ENCODE measurements at regions not wholly inside any gene's neighbourhood (a gene's known extent, or its start where the extent isn't known, plus 50 kb on each side); places are given as distances from the start of the nearest gene placed in this dataset.

DNA sequence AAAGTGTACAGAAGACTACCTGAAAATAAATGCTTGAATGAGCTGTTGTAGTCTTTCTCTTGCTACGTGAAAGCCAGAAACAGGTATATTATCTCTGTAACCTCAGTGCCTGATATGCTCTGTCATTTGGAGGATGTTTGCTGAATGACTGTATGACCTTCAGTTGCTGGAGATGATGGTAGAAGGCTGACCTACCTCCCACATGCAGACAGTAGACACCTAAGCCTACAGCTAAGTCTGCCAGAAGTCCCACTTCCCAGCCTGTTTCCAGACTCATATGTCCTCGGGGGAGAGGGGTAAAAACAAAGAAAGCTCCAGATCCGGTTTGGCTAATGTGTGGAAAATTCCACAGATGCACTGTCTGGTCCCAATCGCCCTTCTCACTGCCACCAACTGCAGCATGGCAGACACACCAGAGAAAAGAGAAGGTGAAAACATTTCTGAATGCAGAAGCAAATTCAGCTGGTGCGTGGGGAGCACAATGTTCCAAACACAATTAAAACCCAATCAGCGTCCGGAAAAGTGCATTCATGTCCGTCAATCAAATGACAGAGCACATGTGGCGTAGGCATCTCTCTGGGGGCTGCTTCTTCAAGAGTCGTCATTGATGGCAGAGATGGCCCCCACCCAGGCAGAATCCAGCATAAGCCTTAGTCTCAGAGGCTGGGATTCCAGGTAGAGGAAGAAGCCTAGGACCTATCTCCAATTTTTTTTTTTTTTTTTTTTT, 76.3 kb upstream of the TBX3 start:
- DNase-seq (ENCODE audit: low spot score), result no peak
- no peak for TF ChIP-seq CTCF (IDR thresholded peaks at IDR 0.05; ENCODE audit: extremely low read depth, missing control alignments)

- no peak for TF ChIP-seq CTCF (IDR thresholded peaks at IDR 0.05; ENCODE audit: extremely low read depth, missing control alignments)
- no peak for DNase-seq (ENCODE audit: low spot score)
Observed at GRCh38 chr12:114759635-114760034, 75.7 kb upstream of the TBX3 start.

DNA sequence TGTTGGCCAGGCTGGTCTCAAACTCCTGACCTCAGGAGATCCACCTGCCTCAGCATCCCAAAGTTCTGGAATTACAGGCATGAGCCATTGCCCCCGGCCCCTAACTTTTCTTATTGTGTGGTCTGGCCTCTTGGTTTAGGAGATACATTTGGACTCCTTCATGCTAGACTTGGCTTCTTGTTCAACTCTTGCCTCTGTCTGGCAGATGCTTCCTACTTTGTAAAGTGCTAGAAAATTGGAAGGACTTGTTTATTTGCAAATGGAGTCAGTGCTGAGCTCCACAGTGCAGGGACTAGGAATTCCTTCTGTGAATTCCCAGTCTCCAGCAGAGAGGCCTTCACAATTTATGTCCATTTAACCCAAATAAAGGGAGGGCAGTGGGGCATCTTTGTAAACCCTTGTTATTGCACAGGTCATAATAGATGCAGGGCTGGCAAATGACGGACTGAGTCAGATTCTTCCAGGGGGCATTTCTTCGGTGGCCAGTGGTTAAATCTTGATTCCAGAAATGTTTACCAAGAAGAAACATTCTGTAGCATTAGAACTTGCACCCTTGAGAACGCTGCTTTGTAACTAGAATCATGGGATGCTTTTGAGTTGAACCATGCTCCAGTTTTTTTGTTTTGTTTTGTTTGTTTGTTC, 73.8 kb upstream of the TBX3 start:
- DNase-seq (ENCODE audit: low spot score), result no peak
- TF ChIP-seq CTCF (IDR thresholded peaks at IDR 0.05; ENCODE audit: extremely low read depth, missing control alignments), result no peak

DNA sequence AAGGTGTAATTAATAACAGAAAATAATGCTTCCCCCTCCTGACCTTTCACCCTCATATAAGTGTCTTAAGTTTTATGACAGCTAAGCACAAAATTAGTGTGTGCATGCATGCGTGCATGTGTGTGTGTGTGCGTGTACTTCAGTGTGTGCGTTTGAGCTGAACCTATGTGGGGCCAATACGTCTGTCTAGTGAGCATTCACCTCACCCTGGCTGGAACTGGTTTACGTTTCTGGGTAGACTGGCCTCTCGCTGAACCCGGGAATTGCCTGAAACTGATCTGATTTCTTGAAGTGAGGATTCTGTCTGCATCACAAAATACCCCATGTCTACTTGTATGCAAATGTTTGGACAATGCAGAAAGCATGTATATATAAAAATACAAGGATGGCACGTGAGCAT, 68.2 kb upstream of the TBX3 start:
- DNase-seq (ENCODE audit: low spot score), result no peak
- no peak for TF ChIP-seq CTCF (IDR thresholded peaks at IDR 0.05; ENCODE audit: extremely low read depth, missing control alignments)

DNA sequence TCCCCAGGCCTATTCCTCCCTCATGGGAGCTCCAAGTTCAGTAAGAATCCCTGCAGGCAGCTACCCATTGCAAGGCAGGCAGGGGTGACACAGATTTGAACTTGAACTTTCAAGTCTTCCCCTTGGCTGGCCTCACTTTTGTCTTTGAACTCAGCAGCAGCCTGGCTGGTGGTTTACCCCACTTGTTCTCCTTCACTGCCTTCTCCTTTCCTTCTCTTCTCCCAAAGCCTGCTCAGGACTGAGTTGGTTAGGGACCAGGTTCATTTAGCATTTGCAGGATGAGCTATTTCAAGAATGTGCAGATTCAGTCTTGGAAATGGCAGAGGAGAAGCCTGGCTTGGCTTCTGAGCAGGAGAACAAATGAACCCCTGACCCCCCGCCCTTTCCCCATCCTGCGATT, 67.7 kb upstream of the TBX3 start:
- no peak for TF ChIP-seq CTCF (IDR thresholded peaks at IDR 0.05; ENCODE audit: extremely low read depth, missing control alignments)
- no peak for DNase-seq (ENCODE audit: low spot score)

DNA sequence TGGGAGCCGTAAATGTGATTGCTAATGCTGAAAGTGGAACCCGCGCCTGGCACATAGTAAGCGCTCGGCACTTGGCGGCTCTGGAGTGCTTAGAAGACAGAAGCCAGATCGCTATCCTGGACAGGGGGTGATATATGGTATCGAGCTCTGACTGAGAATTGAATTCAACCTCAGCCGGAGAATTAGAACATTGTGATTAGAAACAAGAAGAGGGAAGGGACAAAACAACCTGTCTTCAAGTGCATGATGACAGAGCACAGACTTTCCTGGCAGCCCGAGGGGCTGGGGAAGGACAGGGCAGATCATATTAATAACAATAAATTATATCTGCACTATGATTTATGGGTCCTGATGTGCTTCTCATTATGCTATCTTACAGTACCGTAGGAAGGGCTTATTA, 66.9 kb upstream of the TBX3 start:
- no peak for TF ChIP-seq CTCF (IDR thresholded peaks at IDR 0.05; ENCODE audit: extremely low read depth, missing control alignments)
- DNase-seq (ENCODE audit: low spot score), result no peak

DNA sequence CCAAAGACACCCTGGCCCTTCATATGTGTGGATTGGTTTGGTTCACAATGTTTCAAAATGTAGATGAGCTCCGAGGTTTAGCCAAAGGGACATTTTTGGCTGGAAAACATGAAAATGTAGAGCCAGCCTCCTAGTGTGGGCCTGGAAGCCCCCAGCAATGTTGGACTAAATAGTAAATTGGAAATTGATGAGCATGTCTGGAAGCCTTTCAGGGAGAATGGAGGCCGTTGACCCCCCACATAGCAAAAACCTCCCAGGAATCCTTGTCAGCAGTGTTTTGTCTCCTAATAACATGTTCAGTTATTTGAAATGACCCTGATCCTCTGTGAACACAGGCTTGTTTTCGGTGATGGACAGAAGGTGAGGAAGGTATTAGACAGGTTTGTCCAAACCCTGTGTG, 65.1 kb upstream of the TBX3 start:
- TF ChIP-seq CTCF (IDR thresholded peaks at IDR 0.05; ENCODE audit: extremely low read depth, missing control alignments), result no peak
- DNase-seq (ENCODE audit: low spot score), result no peak

Data from GM20000 (cell line).